Right atrium auricular region (tissue), 2 donors: ENCODE measurements at regions not wholly inside any gene's neighbourhood (a gene's known extent, or its start where the extent isn't known, plus 50 kb on each side); places are given as distances from the start of the nearest gene placed in this dataset.
"Not testable (repeated sequence)": the region's sequence is repeated elsewhere in the genome, so short reads cannot be mapped to it uniquely, and the experiment has no call there.

Experiments
- DNase-seq: peaks from one replicate; pipeline ENCODE4 v3.0.0-alpha.2; 2019; ENCODE audit warnings: low spot score
- H3K27ac ChIP-seq, 2 donors: fragments of 200-600 bp; sonication (generic); 1 replicate in 1 of 2; 2 replicates in 1 of 2; pipeline ENCODE4 v1.5.1; 2016 to 2019
- H3K27me3 ChIP-seq, 2 donors: fragments of 200-600 bp; sonication (generic); one replicate each; pipeline versions ENCODE4 v1.5.1 to v1.6.0; 2017 to 2019
- H3K36me3 ChIP-seq: fragments of 200-600 bp; sonication (generic); one replicate; pipeline ENCODE4 v1.5.1; 2016
- H3K4me1 ChIP-seq, 2 donors: fragments of 200-600 bp; sonication (generic); one replicate each; pipeline versions ENCODE4 v1.5.1 to v1.6.0; 2017 to 2019
- H3K4me3 ChIP-seq, 2 donors: fragments of 200-600 bp; sonication (generic); 1 replicate in 1 of 2; 2 replicates in 1 of 2; pipeline ENCODE4 v1.5.1; 2017 to 2019; ENCODE audit warnings: mild to moderate bottlenecking in 1 of 2, moderate library complexity in 1 of 2
- H3K9me3 ChIP-seq, 2 donors: fragments of 200-600 bp; sonication (generic); one replicate each; pipeline ENCODE4 v1.5.1; 2019
- TF ChIP-seq, protein P1 (sequence below), 2 donors: fragments of 200-600 bp; sonication (generic); IDR thresholded peaks; one replicate each; pipeline ENCODE4 v1.5.1; 2019; ENCODE audit warnings: antibody characterized with exemption in 2 of 2

DNA sequence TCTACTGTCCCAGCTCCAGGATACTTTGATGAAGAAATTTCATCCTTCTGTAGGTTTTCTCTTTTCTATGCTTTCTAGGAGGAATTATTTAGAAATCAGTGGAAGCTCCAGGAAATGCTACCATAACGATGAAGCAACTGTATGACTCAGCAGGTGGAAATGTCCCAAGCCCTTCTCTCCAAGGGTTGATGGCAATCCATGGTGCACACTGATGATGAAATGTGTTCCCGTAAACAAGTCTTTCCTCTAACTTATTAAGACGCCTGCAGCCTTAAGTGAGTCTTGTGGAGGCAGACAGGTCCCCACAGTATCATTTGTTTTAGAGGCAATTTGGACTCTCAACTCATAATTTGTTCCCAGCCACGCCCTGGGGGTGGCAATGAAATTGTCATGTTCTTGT lies 777.6 kb upstream of the SOX11 start:
- DNase-seq = no peak
- no peaks in the 10 kb centered on the region for H3K4me1 ChIP-seq
- no peaks in the 10 kb centered on the region for H3K9me3 ChIP-seq
- no peaks in the 10 kb centered on the region for H3K27me3 ChIP-seq
- TF ChIP-seq, protein P1, sequence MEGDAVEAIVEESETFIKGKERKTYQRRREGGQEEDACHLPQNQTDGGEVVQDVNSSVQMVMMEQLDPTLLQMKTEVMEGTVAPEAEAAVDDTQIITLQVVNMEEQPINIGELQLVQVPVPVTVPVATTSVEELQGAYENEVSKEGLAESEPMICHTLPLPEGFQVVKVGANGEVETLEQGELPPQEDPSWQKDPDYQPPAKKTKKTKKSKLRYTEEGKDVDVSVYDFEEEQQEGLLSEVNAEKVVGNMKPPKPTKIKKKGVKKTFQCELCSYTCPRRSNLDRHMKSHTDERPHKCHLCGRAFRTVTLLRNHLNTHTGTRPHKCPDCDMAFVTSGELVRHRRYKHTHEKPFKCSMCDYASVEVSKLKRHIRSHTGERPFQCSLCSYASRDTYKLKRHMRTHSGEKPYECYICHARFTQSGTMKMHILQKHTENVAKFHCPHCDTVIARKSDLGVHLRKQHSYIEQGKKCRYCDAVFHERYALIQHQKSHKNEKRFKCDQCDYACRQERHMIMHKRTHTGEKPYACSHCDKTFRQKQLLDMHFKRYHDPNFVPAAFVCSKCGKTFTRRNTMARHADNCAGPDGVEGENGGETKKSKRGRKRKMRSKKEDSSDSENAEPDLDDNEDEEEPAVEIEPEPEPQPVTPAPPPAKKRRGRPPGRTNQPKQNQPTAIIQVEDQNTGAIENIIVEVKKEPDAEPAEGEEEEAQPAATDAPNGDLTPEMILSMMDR (IDR thresholded peaks at IDR 0.05) = no peak
- no peaks in the 10 kb centered on the region for H3K36me3 ChIP-seq
- H3K27ac ChIP-seq = no peak overlapping the region
- H3K4me3 ChIP-seq = no peak overlapping the region

DNA sequence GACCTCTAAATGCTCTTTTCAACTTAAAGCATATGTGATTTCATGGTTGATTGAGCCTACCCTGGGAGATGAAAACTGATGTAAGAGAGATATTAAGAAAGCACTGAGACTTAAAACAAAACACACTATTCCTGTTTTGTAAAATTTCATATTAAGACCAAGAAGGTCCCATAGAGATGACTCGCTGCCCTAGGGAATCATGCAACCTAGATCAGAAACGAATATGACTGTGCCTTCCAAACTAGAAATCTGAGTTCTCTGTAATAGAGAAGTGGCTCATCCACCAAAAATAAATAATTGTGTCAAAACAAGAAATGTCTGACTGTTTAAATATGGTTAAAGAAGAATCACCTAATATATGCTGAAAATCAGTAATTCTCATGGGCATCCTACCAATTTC lies 776.8 kb upstream of the SOX11 start:
- no peak overlapping the region for H3K4me3 ChIP-seq
- no peaks in the 10 kb centered on the region for H3K4me1 ChIP-seq
- TF ChIP-seq, protein P1 (IDR thresholded peaks at IDR 0.05) = no peak
- no peak for DNase-seq
- no peaks in the 10 kb centered on the region for H3K36me3 ChIP-seq
- no peaks in the 10 kb centered on the region for H3K9me3 ChIP-seq
- no peaks in the 10 kb centered on the region for H3K27me3 ChIP-seq
- no peak overlapping the region for H3K27ac ChIP-seq

DNA sequence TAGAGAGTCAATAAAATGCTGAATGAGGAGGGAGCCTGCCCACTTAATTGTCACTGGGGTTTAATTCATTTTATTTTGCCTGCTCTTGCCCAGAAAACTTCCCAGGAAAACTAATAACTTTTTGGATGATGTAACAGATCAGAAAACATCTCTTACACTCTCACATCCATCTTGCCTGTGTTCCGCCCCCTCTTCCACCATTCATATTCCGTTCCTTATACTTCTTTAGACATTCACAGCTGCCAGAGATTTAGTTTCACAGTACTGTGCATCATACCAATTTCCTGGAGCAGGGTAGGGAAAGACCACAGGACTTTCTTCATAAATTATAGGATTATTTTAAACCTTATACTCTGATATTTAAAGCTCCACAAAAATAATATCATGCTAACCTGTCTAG lies 776.1 kb upstream of the SOX11 start:
- H3K9me3 ChIP-seq = no peaks in the 10 kb centered on the region
- H3K4me1 ChIP-seq = no peaks in the 10 kb centered on the region
- DNase-seq = no peak
- H3K27me3 ChIP-seq = no peaks in the 10 kb centered on the region
- no peak overlapping the region for H3K27ac ChIP-seq
- no peaks in the 10 kb centered on the region for H3K36me3 ChIP-seq
- no peak overlapping the region for H3K4me3 ChIP-seq
- TF ChIP-seq, protein P1 (IDR thresholded peaks at IDR 0.05) = no peak

DNA sequence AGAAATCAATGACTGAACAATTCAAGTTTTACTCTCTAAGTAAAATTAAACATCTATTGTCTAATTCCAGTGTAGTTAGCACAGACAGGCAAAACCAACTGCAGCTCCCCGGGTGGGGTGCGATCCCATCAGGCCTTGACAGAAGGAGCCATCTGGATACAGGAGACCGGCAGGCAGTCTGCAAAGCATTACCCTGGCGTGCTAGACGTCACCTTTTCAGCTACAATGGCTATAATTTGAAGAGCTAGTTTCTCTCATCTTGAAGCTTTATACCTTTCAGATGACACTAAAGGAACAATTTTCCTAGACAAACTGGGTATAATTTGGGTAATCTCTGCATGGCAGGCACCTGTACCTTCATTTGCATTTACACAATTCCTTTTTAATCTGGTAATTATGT lies 761.5 kb upstream of the SOX11 start:
- no peak for DNase-seq
- H3K4me3 ChIP-seq = no peak overlapping the region
- no peak overlapping the region for H3K27ac ChIP-seq
- TF ChIP-seq, protein P1 (IDR thresholded peaks at IDR 0.05) = no peak
- no peaks in the 10 kb centered on the region for H3K9me3 ChIP-seq
- no peaks in the 10 kb centered on the region for H3K4me1 ChIP-seq
- no peaks in the 10 kb centered on the region for H3K36me3 ChIP-seq
- H3K27me3 ChIP-seq = no peaks in the 10 kb centered on the region

DNA sequence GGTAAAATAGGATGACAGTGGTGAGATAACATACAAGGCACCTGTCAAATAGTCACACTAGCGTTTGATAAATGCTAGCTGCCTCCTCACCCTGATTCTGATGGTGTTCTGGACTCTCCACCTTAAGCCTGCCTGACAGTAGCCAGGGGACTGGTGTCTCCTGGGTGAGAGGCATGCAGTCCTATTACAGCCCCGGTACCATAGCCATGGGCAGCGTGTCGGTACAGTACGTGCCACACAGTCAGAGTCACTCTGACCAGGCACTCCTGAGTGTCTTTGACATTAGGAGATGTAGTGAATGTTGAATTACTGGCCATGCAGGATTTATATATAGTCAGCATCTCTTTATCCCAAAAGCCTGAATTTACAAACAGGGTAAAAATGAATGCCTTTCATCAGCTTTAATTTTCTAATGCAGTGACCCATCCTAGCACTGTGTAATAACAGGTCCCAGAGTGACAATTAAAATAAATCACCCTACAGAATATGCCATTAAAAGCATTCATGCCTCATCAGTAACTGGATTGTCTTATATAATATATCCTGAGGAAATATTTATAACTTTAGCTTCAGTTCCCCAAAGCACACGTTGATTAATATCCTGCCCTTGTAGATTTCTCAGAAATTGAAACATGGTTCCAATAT lies 760.3 kb upstream of the SOX11 start:
- Histone ChIP-seq H3K9me3 (no peaks in the 10 kb centered on the region), H3K27ac (no peak overlapping the region)
- TF ChIP-seq, protein P1 (IDR thresholded peaks at IDR 0.05) = no peak

DNA sequence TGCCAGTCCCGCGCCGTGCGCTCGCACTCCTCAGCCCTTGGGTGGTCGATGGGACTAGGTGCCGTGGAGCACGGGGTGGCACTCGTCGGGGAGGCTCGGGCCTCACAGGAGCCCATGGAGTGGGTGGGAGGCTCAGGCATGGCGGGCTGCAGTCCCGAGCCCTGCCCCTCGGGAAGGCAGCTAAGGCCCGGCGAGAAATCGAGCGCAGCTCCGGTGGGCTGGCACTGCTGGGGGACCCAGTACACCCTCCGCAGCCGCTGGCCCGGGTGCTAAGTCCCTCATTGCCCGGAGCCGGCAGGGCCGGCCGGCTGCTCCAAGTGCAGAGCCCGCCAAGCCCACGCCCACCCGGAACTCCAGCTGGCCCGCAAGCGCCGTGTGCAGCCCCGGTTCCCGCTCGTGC lies 756.9 kb upstream of the SOX11 start:
- not testable (repeated sequence) for H3K27ac ChIP-seq, H3K36me3 ChIP-seq, H3K27me3 ChIP-seq, H3K4me3 ChIP-seq, H3K4me1 ChIP-seq, DNase-seq, H3K9me3 ChIP-seq

More for the DNA sequence above, 760.3 kb upstream of the SOX11 start:
- Histone ChIP-seq H3K4me3 (no peak overlapping the region), H3K4me1 (no peaks in the 10 kb centered on the region), H3K36me3 (no peaks in the 10 kb centered on the region), H3K27me3 (no peaks in the 10 kb centered on the region)
- no peak for DNase-seq
